Smooth muscle cell (in vitro differentiated cells): ENCODE measurements at regions not wholly inside any gene's neighbourhood (a gene's known extent, or its start where the extent isn't known, plus 50 kb on each side); places are given as distances from the start of the nearest gene placed in this dataset.

Experiments used
- DNase-seq: peaks from one replicate; lab custom pipeline; 2025; ENCODE audit not compliant: unreplicated experiment; lab: John Stamatoyannopoulos, UW
- H2AFZ ChIP-seq: fragments of 200-600 bp; sonication (generic); 2 replicates; pipeline ENCODE4 v1.6.0; 2016; ENCODE audit warnings: antibody characterized with exemption, low read depth, mild to moderate bottlenecking
- H3F3A ChIP-seq: fragments of 200-600 bp; sonication (generic); 2 replicates; pipeline ENCODE4 v1.6.0; 2017; ENCODE audit warnings: antibody characterized with exemption, low read depth
- H3K27ac ChIP-seq: fragments of 200-600 bp; sonication (generic); 2 replicates; pipeline ENCODE4 v1.5.1; 2016; ENCODE audit warnings: low read depth, mild to moderate bottlenecking
- H3K27me3 ChIP-seq: fragments of 200-600 bp; sonication (generic); 2 replicates; pipeline ENCODE4 v1.6.1; 2016; ENCODE audit warnings: low read depth, mild to moderate bottlenecking
- H3K36me3 ChIP-seq: fragments of 200-600 bp; sonication (generic); 2 replicates; pipeline ENCODE4 v1.5.1; 2016; ENCODE audit warnings: low read depth
- H3K4me1 ChIP-seq: fragments of 200-600 bp; sonication (generic); 2 replicates; pipeline ENCODE4 v1.5.1; 2016; ENCODE audit warnings: low read depth
- H3K4me2 ChIP-seq: fragments of 200-600 bp; sonication (generic); 2 replicates; pipeline ENCODE4 v1.6.0; 2016; ENCODE audit warnings: mild to moderate bottlenecking
- H3K4me3 ChIP-seq: fragments of 200-600 bp; sonication (generic); 2 replicates; pipeline ENCODE4 v1.5.1; 2016; ENCODE audit warnings: mild to moderate bottlenecking
- H3K79me2 ChIP-seq: fragments of 200-600 bp; sonication (generic); 2 replicates; pipeline ENCODE4 v1.6.0; 2016; ENCODE audit warnings: low read depth, mild to moderate bottlenecking
- H3K9ac ChIP-seq: fragments of 200-600 bp; sonication (generic); 2 replicates; pipeline ENCODE4 v1.6.0; 2016; ENCODE audit warnings: low read depth
- H3K9me3 ChIP-seq: fragments of 200-600 bp; sonication (generic); replicated peaks from 2 replicates; pipeline ENCODE4 v1.5.1; 2016; ENCODE audit warnings: low read depth
- H4K20me1 ChIP-seq: fragments of 200-600 bp; sonication (generic); 2 replicates; pipeline ENCODE4 v1.6.0; 2016; ENCODE audit warnings: low read depth
- CTCF ChIP-seq: fragments of 200-600 bp; sonication (generic); IDR thresholded peaks from 2 replicates; pipeline ENCODE4 v1.5.1; 2017; ENCODE audit warnings: borderline replicate concordance, mild to moderate bottlenecking, antibody characterized with exemption; ENCODE audit not compliant: insufficient read depth, poor library complexity, severe bottlenecking
- WGBS: methylation state at CpG from one replicate; pipeline ENCODE4 v1.1.7; 2016; ENCODE audit warnings: low lambda C conversion rate; 5-methylcytosine and 5-hydroxymethylcytosine counted together

- Histone ChIP-seq H4K20me1 (no peaks in the 10 kb centered on the region), H3K27me3 (no peaks in the 10 kb centered on the region), H3K36me3 (no peaks in the 10 kb centered on the region), H2AFZ (no peak overlapping the region), H3F3A (no peaks in the 10 kb centered on the region), H3K9ac (no peak overlapping the region), H3K27ac (no peak overlapping the region), H3K4me2 (no peak overlapping the region), H3K4me1 (no peaks in the 10 kb centered on the region), H3K79me2 (no peaks in the 10 kb centered on the region), H3K9me3 (no peaks in the 10 kb centered on the region), H3K4me3 (no peak overlapping the region)
- 90% methylated on average over 4 of the region's 4 CpGs for WGBS
- TF ChIP-seq CTCF: no peak
- DNase-seq: no peak
Observed at GRCh38 chr1:164006621-164007020, 552.4 kb upstream of the PBX1 start.

GRCh38 chr1:164017239-164017638 is 541.7 kb upstream of the PBX1 start:
- no peak for TF ChIP-seq CTCF
- H3K79me2 ChIP-seq: no peaks in the 10 kb centered on the region
- no peak overlapping the region for H3K27ac ChIP-seq
- no peak overlapping the region for H3K9ac ChIP-seq
- H3K9me3 ChIP-seq: no peaks in the 10 kb centered on the region
- H3K4me3 ChIP-seq: no peak overlapping the region
- H3K4me1 ChIP-seq: no peaks in the 10 kb centered on the region
- DNase-seq: no peak
- H3F3A ChIP-seq: no peaks in the 10 kb centered on the region
- H3K27me3 ChIP-seq: no peaks in the 10 kb centered on the region
- no peaks in the 10 kb centered on the region for H3K36me3 ChIP-seq
- 100% methylated on average over 1 of the region's 1 CpG for WGBS
- H2AFZ ChIP-seq: no peak overlapping the region
- H3K4me2 ChIP-seq: no peak overlapping the region
- no peaks in the 10 kb centered on the region for H4K20me1 ChIP-seq

- Histone ChIP-seq H3K4me2 (no peak overlapping the region), H4K20me1 (no peaks in the 10 kb centered on the region), H3K36me3 (no peaks in the 10 kb centered on the region), H3K4me3 (no peak overlapping the region), H3K79me2 (no peaks in the 10 kb centered on the region), H3K4me1 (no peaks in the 10 kb centered on the region), H3K9ac (no peak overlapping the region), H3F3A (no peaks in the 10 kb centered on the region), H3K9me3 (no peaks in the 10 kb centered on the region), H3K27ac (no peak overlapping the region), H3K27me3 (no peaks in the 10 kb centered on the region), H2AFZ (no peak overlapping the region)
- 95% methylated on average over 2 of the region's 2 CpGs for WGBS
- no peak for DNase-seq
- no peak for TF ChIP-seq CTCF
Observed at GRCh38 chr1:164020391-164020790, 538.6 kb upstream of the PBX1 start.

GRCh38 chr1:164021813-164022212 is 537.2 kb upstream of the PBX1 start:
- Histone ChIP-seq H3K27me3 (no peaks in the 10 kb centered on the region), H3K9ac (no peak overlapping the region), H3K27ac (no peak overlapping the region), H2AFZ (no peak overlapping the region), H3K4me3 (no peak overlapping the region), H4K20me1 (no peaks in the 10 kb centered on the region), H3K36me3 (no peaks in the 10 kb centered on the region), H3K4me2 (no peak overlapping the region), H3K4me1 (no peaks in the 10 kb centered on the region), H3K79me2 (no peaks in the 10 kb centered on the region), H3F3A (no peaks in the 10 kb centered on the region), H3K9me3 (no peaks in the 10 kb centered on the region)
- 87% methylated on average over 1 of the region's 1 CpG for WGBS
- DNase-seq: no peak
- no peak for TF ChIP-seq CTCF
